Head of caudate nucleus (tissue), 42 donors: ENCODE measurements at regions not wholly inside any gene's neighbourhood (a gene's known extent, or its start where the extent isn't known, plus 50 kb on each side); places are given as distances from the start of the nearest gene placed in this dataset.

Source experiments
- DNase-seq, 42 donors: peaks; one replicate each; pipeline versions ENCODE4 v3.0.0 to v3.0.0-alpha.2; 2020 to 2021; ENCODE audit warnings: mixed read lengths in 7 of 42
- intact Hi-C: fragments of 100-400 bp; cut with DNase I; formaldehyde crosslinking; loops from one replicate; pipeline ENCODE4 v1.15.0; 2022

GRCh38 chr15:24899795-24900194, 55.0 kb upstream of the SNRPN start:
- no peak for DNase-seq
- intact Hi-C loops: no loop called here

DNA sequence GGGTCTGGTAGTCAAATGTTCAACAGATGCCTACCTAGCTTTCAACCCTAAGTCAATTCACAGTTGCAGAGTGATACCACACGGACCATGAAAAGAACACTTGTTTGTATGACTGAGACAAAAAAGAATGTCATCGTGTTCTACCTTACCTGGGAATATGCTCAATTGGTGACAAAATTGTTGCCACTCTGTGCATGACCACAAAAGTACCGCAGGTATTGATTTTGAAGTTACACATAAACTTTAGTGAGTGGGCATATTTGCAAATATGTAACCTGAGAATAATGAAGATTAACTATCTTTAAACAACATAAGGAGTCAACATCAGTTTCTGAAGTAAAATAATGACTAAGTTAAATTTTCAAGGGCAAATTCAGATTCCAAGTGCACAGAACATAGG, 53.4 kb upstream of the SNRPN start:
- intact Hi-C loops: no loop called here
- DNase-seq: no peak
